Lower leg skin (tissue), 3 donors: ENCODE measurements at regions not wholly inside any gene's neighbourhood (a gene's known extent, or its start where the extent isn't known, plus 50 kb on each side); places are given as distances from the start of the nearest gene placed in this dataset.

ENCODE experiments used
- CTCF ChIP-seq, 3 donors: fragments of 450-650 bp; IDR thresholded peaks; one replicate each; pipeline ENCODE4 v1.5.1; 2016; ENCODE audit warnings: antibody characterized with exemption in 3 of 3, mild to moderate bottlenecking in 3 of 3, moderate library complexity in 2 of 3
- POLR2A ChIP-seq, 2 donors: fragments of 450-650 bp; IDR thresholded peaks; one replicate each; pipeline ENCODE4 v1.6.1; 2016 to 2017; ENCODE audit warnings: antibody characterized with exemption in 2 of 2, mild to moderate bottlenecking in 1 of 2, moderate library complexity in 1 of 2

- TF ChIP-seq CTCF (IDR thresholded peaks at IDR 0.05) = no peak
- TF ChIP-seq POLR2A (IDR thresholded peaks at IDR 0.05) = no peak
Observed at GRCh38 chrX:25548811-25549210, 533.0 kb upstream of the ARX start.
